Natural killer cell treated with Interleukin-12 subunit alpha and Interleukin-12 subunit beta and Interleukin-15 and Interleukin-18, amount 100 ng/mL, for 72 hours (primary cell): ENCODE measurements at regions not wholly inside any gene's neighbourhood (a gene's known extent, or its start where the extent isn't known, plus 50 kb on each side); places are given as distances from the start of the nearest gene placed in this dataset.
"Not testable (repeated sequence)": the region's sequence is repeated elsewhere in the genome, so short reads cannot be mapped to it uniquely, and the experiment has no call there.

Experiments
- ATAC-seq, 2 donors: fragments of 150-1000 bp; cut with Tn5 transposase in 1 of 2; sonication (Bioruptor Pico), chemical (Tn5 transposase) in 1 of 2; 2 replicates each; pipeline ENCODE4 v1.10.0; 2021
- DNase-seq: peaks from one replicate; pipeline ENCODE4 v3.0.0; 2022; ENCODE audit warnings: low spot score
- H3K27ac Mint-ChIP-seq, 2 donors: 1 replicate in 1 of 2; 2 replicates in 1 of 2; pipeline ENCODE4 v1.8.0; 2022; ENCODE audit warnings: mixed read lengths in 2 of 2, mild to moderate bottlenecking in 1 of 2, moderate library complexity in 1 of 2
- H3K27me3 Mint-ChIP-seq, 2 donors: 1 replicate in 1 of 2; 2 replicates in 1 of 2; pipeline ENCODE4 v1.8.0; 2022; ENCODE audit warnings: mixed read lengths in 2 of 2
- H3K36me3 Mint-ChIP-seq: one replicate; pipeline ENCODE4 v1.8.0; 2022; ENCODE audit warnings: mixed read lengths
- H3K4me1 Mint-ChIP-seq, 2 donors: 1 replicate in 1 of 2; 2 replicates in 1 of 2; pipeline ENCODE4 v1.8.0; 2022; ENCODE audit warnings: low read depth in 2 of 2, mixed read lengths in 2 of 2, mild to moderate bottlenecking in 1 of 2
- H3K4me3 Mint-ChIP-seq: one replicate; pipeline ENCODE4 v1.8.0; 2022; ENCODE audit warnings: mixed read lengths
- H3K9me3 Mint-ChIP-seq: 2 replicates; pipeline ENCODE4 v1.8.0; 2022; ENCODE audit warnings: mixed read lengths

- Mint-ChIP-seq H3K9me3 (no peaks in the 10 kb centered on the region), H3K27me3 (no peaks in the 10 kb centered on the region), H3K27ac (no peak overlapping the region), H3K36me3 (no peaks in the 10 kb centered on the region), H3K4me1 (no peaks in the 10 kb centered on the region), H3K4me3 (no peak overlapping the region)
- ATAC-seq (no peak), DNase-seq (no peak)
These were observed 568.3 kb downstream of the ANKRD50 start for GRCh38 chr4:124144238-124144654.

DNA sequence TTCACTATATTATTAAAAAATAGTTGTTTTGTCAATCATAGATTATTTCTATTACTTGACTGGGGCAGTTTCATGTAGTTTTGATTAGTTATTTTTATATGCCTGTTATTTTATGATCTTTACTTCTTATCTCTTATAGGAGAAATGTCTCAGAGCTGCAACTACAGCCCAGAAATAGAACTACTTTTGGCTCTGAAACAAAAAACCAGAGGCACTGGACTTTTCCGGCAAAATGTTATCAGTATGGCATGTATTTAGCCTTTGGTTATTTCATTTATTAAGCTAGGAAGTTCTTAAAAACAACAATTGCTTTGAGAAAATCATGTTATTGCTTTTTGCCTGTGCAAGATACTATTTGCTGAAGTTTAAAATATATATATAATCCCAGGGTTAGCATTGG lies 566.5 kb downstream of the ANKRD50 start:
- Mint-ChIP-seq H3K4me1 (no peaks in the 10 kb centered on the region), H3K27ac (no peak overlapping the region), H3K4me3 (no peak overlapping the region), H3K27me3 (no peaks in the 10 kb centered on the region), H3K36me3 (no peaks in the 10 kb centered on the region), H3K9me3 (no peaks in the 10 kb centered on the region)
- DNase-seq (no peak), ATAC-seq (no peak)

DNA sequence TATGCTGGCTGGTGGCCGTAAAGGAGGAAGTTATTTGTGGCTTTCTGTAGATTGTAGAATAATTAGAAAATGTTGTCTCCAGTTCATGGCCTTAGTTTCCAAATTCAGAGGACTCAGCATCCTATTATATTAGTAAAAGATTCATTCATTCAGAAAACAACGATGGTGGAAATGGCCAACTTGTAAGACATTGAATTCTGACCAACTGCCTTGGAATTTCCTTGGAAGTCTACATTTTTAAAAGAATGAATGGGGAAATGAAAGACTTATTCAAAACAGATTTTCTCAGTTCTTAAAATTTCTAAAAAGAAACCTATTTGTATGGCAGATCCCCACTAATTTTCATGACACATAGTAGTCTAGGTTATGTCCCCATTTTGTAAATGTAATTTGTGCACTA lies 561.5 kb downstream of the ANKRD50 start:
- Mint-ChIP-seq H3K27me3 (no peaks in the 10 kb centered on the region), H3K4me1 (no peaks in the 10 kb centered on the region), H3K36me3 (no peaks in the 10 kb centered on the region), H3K4me3 (no peak overlapping the region), H3K9me3 (no peaks in the 10 kb centered on the region), H3K27ac (no peak overlapping the region)
- ATAC-seq, result no peak
- no peak for DNase-seq

DNA sequence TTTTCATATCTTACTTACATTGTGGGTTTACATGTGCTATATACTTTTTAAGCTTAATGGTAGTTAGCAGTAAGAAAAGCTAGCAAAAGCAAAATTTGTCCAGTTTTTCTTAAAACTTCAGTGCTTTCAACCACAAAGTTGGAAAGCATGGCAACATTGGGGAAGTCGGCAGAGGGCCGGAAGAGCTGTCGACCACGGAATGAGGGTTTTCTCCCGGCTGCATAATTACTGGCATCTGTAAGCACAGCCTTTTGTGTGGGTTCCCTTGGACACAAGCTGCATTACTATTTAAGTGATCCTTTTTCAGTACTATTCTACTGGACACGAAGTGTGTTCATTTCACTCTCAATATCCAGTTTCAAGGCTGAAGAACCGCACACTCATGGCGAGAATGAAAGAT lies 560.4 kb downstream of the ANKRD50 start:
- Mint-ChIP-seq H3K27me3 (no peaks in the 10 kb centered on the region), H3K4me1 (no peaks in the 10 kb centered on the region), H3K9me3 (peaks cover 3% of the 10 kb centered on the region), H3K4me3 (no peak overlapping the region), H3K27ac (no peak overlapping the region), H3K36me3 (no peaks in the 10 kb centered on the region)
- DNase-seq (no peak), ATAC-seq (no peak)

DNA sequence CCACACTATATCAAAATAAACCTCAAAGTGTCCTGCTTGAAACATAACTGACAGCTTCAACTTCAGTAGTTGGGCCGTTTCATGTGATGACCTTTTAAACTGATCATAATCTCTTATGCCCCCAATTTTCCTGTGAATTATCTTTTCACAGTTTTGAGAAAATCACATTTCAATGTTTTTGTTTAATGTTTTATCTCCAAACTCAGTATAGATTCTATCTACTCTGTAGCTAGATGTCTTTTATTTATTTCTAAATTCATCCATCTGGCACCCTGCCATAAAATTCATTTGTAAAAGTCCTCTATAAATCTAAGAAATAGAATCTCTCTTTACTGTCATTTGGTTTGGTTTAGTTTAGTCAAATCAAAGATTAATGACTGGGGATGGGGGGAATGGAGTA lies 557.3 kb downstream of the ANKRD50 start:
- H3K27ac Mint-ChIP-seq, result no peak overlapping the region
- ATAC-seq, result no peak
- H3K4me3 Mint-ChIP-seq, result no peak overlapping the region
- no peaks in the 10 kb centered on the region for H3K4me1 Mint-ChIP-seq
- H3K27me3 Mint-ChIP-seq, result no peaks in the 10 kb centered on the region
- peaks cover 3% of the 10 kb centered on the region for H3K9me3 Mint-ChIP-seq
- DNase-seq, result no peak
- H3K36me3 Mint-ChIP-seq, result no peaks in the 10 kb centered on the region

- DNase-seq (no peak), ATAC-seq (no peak)
- Mint-ChIP-seq H3K27ac (no peak overlapping the region), H3K4me3 (no peak overlapping the region), H3K27me3 (no peaks in the 10 kb centered on the region), H3K4me1 (no peaks in the 10 kb centered on the region), H3K9me3 (peaks cover 7% of the 10 kb centered on the region), H3K36me3 (no peaks in the 10 kb centered on the region)
These were observed 555.0 kb downstream of the ANKRD50 start for GRCh38 chr4:124157396-124158083.

GRCh38 chr4:124163401-124163800 lies 549.1 kb downstream of the ANKRD50 start:
- ATAC-seq (no peak), DNase-seq (no peak)
- H3K4me3 Mint-ChIP-seq, result no peak overlapping the region
- H3K4me1 Mint-ChIP-seq, result no peaks in the 10 kb centered on the region
- H3K9me3 Mint-ChIP-seq, result peaks cover 8% of the 10 kb centered on the region
- no peaks in the 10 kb centered on the region for H3K27me3 Mint-ChIP-seq
- H3K36me3 Mint-ChIP-seq, result no peaks in the 10 kb centered on the region
- H3K27ac Mint-ChIP-seq, result no peak overlapping the region

DNA sequence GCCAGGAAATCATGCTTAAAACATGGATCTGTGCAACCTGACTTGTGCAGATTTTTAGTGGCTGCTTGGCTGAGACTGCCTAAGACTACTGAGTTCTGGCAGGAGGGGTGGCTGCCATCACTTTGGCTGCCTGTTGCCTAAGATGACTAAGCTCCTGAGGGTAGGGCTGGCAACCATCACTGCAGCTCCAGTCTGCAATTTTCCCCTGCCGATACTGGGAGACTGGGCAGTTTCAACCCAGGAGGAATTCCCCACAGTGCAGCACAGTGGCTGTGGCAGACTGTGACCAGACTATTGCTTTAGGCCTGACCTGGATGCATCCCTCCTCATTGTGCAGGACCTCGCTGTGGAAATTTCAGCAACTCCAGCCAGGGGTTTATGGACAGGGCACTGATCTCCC lies 544.9 kb downstream of the ANKRD50 start:
- ATAC-seq, result no peak
- H3K27me3 Mint-ChIP-seq, result no peaks in the 10 kb centered on the region

GRCh38 chr4:124169524-124169923 lies 543.0 kb downstream of the ANKRD50 start:
- not testable (repeated sequence) for H3K4me3 Mint-ChIP-seq, H3K36me3 Mint-ChIP-seq, DNase-seq, H3K4me1 Mint-ChIP-seq, H3K27me3 Mint-ChIP-seq, H3K27ac Mint-ChIP-seq, ATAC-seq
- peaks cover 12% of the 10 kb centered on the region for H3K9me3 Mint-ChIP-seq

More for the DNA sequence above, 544.9 kb downstream of the ANKRD50 start:
- H3K27ac Mint-ChIP-seq, result no peak overlapping the region
- DNase-seq, result no peak
- peaks cover 9% of the 10 kb centered on the region for H3K9me3 Mint-ChIP-seq
- no peaks in the 10 kb centered on the region for H3K4me1 Mint-ChIP-seq
- H3K36me3 Mint-ChIP-seq, result no peaks in the 10 kb centered on the region
- no peak overlapping the region for H3K4me3 Mint-ChIP-seq

DNA sequence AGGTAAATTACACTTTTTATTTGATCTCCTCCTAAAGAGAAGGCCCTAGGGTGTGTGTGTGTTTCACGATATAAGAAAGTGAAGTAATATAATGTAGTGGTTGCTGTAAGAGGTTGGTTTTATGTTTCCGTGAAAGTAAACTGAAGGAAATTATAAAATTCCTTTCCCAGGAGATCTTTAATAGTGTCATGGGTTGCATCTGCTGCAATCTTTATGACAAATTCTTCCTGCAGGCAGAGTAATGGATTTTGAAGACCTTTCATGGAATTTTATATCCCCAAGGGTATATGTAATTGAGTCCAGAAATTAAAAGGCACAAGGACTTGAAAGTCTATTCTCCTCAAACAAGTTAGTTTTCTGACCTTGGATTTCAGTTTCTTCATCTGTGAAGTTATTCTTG lies 538.6 kb downstream of the ANKRD50 start:
- no peaks in the 10 kb centered on the region for H3K4me1 Mint-ChIP-seq
- H3K9me3 Mint-ChIP-seq, result peaks cover 6% of the 10 kb centered on the region
- H3K4me3 Mint-ChIP-seq, result no peak overlapping the region
- ATAC-seq (no peak), DNase-seq (no peak)
- no peak overlapping the region for H3K27ac Mint-ChIP-seq
- no peaks in the 10 kb centered on the region for H3K36me3 Mint-ChIP-seq
- no peaks in the 10 kb centered on the region for H3K27me3 Mint-ChIP-seq

DNA sequence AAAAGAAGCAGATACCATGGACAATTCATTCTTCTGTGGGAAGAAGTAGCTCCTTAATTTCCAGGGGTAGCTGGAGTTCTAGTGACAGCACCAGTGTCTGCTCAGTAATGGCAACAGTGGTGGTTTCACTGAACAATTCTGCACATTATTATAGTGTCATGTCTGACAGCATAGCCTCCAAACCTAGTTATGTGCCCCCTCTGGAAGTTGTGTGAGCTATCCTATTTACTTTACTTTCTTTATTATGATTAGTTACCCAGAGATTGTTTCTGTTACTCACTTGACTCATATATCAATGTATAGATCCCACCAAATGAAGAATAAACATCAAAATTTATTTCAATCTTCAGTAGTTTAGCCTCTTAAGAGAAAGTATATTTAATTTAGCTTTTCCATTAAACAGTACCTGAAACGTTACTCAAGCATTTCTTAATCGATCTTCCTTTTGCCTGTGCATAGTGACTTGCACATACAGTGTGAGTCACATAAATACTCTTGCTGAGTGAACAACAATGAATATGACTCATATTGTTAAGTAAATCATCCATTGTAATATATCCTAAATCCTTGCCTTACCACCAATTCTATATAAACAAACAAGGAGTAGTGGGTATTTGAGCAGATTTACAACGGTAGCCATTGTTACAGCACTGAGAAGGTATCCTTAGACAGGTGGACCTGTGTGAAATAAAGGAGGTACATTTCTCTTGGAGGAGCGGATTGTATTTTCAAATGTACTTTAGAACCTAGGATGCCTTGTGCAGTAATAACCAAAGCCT lies 534.7 kb downstream of the ANKRD50 start:
- no peaks in the 10 kb centered on the region for H3K36me3 Mint-ChIP-seq
- H3K4me1 Mint-ChIP-seq, result no peaks in the 10 kb centered on the region
- H3K27me3 Mint-ChIP-seq, result no peaks in the 10 kb centered on the region
- H3K4me3 Mint-ChIP-seq, result no peak overlapping the region
- ATAC-seq (no peak), DNase-seq (no peak)
- peaks cover 6% of the 10 kb centered on the region for H3K9me3 Mint-ChIP-seq
- H3K27ac Mint-ChIP-seq, result no peak overlapping the region

DNA sequence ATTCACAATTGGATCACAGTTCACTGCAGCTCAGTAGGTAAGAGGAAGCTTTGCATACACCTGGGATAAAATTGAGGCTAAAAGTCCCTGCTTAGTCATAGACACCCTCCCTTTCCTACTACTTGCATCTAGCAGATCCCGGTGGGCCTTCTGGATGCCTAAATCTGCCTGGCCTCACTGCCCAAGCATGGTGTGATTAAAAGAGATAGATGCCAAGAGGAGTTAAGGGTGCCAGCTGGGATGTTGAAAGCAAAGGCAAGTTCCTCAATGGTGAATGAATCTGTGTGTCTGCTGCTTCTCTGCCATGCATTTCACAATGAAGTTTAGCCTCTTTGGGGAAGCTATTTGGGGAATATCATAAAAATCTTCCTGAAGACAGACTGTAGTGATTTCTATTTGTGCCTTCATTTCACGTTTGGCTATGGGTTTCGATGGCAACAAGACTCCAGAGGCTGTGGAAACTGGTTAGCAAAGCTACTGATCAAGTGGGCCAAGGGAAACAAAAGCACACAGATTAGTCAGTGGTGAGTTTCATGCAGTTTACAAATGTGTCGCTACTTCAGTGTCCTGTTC lies 534.0 kb downstream of the ANKRD50 start:
- Mint-ChIP-seq H3K4me1 (no peaks in the 10 kb centered on the region), H3K36me3 (no peaks in the 10 kb centered on the region)
- peak in 1 of 2 donors; percentile 28 for ATAC-seq

DNA sequence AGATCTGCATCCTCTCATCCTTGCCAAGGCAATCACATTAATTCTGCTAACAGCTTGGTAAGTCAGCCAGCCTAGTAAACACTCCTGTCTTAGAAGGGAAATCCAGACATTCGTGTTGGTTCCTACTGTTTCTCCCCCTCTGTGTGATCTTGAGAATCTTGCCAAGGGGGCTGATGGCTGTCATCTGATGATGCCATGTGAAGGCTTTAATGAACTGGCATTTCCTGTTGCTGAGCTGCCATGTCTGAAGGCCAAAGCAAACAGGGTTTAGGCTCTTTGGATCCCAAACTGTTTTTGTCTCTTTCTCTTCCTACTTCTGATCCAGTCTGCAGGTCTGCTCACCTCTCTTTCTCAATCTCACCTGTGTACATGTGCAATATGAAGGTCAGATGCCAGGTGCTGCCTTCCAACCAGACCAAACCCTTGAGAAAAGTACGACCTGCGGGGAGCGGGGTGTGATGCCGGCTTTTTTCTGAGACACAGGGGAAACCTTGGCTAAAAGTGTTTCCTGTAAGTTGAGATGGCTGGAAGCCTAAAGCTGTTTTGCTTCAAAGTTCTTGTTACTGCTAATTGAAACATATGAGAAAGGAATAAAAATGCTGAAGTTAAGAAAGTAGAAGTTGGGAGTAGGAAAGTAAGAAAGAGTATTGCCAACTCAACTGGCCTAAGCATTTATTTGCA lies 532.9 kb downstream of the ANKRD50 start:
- no peaks in the 10 kb centered on the region for H3K36me3 Mint-ChIP-seq
- no peaks in the 10 kb centered on the region for H3K27me3 Mint-ChIP-seq
- H3K4me1 Mint-ChIP-seq, result no peaks in the 10 kb centered on the region
- ATAC-seq (no peak), DNase-seq (no peak)
- H3K4me3 Mint-ChIP-seq, result no peak overlapping the region
- no peak overlapping the region for H3K27ac Mint-ChIP-seq
- H3K9me3 Mint-ChIP-seq, result peaks cover 3% of the 10 kb centered on the region

More for the DNA sequence above, 534.0 kb downstream of the ANKRD50 start:
- H3K9me3 Mint-ChIP-seq, result peaks cover 6% of the 10 kb centered on the region
- DNase-seq, result no peak
- no peak overlapping the region for H3K4me3 Mint-ChIP-seq
- no peak overlapping the region for H3K27ac Mint-ChIP-seq
- H3K27me3 Mint-ChIP-seq, result no peaks in the 10 kb centered on the region

GRCh38 chr4:124181039-124181438 lies 531.5 kb downstream of the ANKRD50 start:
- ATAC-seq, result no peak
- Mint-ChIP-seq H3K27me3 (no peaks in the 10 kb centered on the region), H3K9me3 (peaks cover 3% of the 10 kb centered on the region), H3K4me1 (no peaks in the 10 kb centered on the region), H3K27ac (no peak overlapping the region), H3K4me3 (no peak overlapping the region), H3K36me3 (no peaks in the 10 kb centered on the region)
- DNase-seq, result no peak
